Karpas-422 (cell line): ENCODE measurements at regions not wholly inside any gene's neighbourhood (a gene's known extent, or its start where the extent isn't known, plus 50 kb on each side); places are given as distances from the start of the nearest gene placed in this dataset.

Experiments used
- DNase-seq: peaks from one replicate; pipeline ENCODE4 v3.0.0-alpha.2; 2015
- H2AFZ ChIP-seq: fragments of 200-600 bp; sonication (generic); 2 replicates; pipeline ENCODE4 v1.6.1; 2014; ENCODE audit warnings: antibody characterized with exemption, low read length, mixed read lengths
- H3K27ac ChIP-seq: fragments of 200-600 bp; sonication (generic); 2 replicates; pipeline ENCODE4 v1.5.1; 2014; ENCODE audit warnings: mild to moderate bottlenecking, low read length, moderate library complexity
- H3K27me3 ChIP-seq: fragments of 200-600 bp; sonication (generic); 2 replicates; pipeline ENCODE4 v1.6.1; 2014; ENCODE audit warnings: low read length, mixed read lengths
- H3K36me3 ChIP-seq: fragments of 200-600 bp; sonication (generic); 2 replicates; pipeline ENCODE4 v1.6.1; 2014; ENCODE audit warnings: low read length, mixed read lengths; ENCODE audit not compliant: insufficient read depth
- H3K4me1 ChIP-seq: fragments of 200-600 bp; sonication (generic); 2 replicates; pipeline ENCODE4 v1.6.1; 2014; ENCODE audit warnings: mild to moderate bottlenecking, low read length, mixed read lengths
- H3K4me2 ChIP-seq: fragments of 200-600 bp; sonication (generic); 2 replicates; pipeline ENCODE4 v1.6.1; 2014; ENCODE audit warnings: low read length, low read depth, mild to moderate bottlenecking; ENCODE audit not compliant: poor library complexity, severe bottlenecking
- H3K4me3 ChIP-seq: fragments of 200-600 bp; sonication (generic); 2 replicates; pipeline ENCODE4 v1.5.1; 2014; ENCODE audit warnings: mild to moderate bottlenecking, antibody characterized with exemption, low read length, mixed read lengths
- H3K79me2 ChIP-seq: fragments of 200-600 bp; sonication (generic); 2 replicates; pipeline ENCODE4 v1.6.1; 2014; ENCODE audit warnings: mild to moderate bottlenecking, low read length, mixed read lengths
- H3K9ac ChIP-seq: fragments of 200-600 bp; sonication (generic); 2 replicates; pipeline ENCODE4 v1.6.0; 2014; ENCODE audit warnings: low read length
- H3K9me2 ChIP-seq: fragments of 200-600 bp; sonication (generic), shearing (Covaris generic); replicated peaks from 2 replicates; pipeline ENCODE4 v1.6.0; 2014; ENCODE audit warnings: mild to moderate bottlenecking, low read length, moderate library complexity; ENCODE audit not compliant: insufficient read depth
- H3K9me3 ChIP-seq: fragments of 300-700, 200-600 bp; sonication (generic); 2 replicates; pipeline ENCODE4 v1.6.1; 2014; ENCODE audit warnings: low read length, mixed read lengths
- H4K20me1 ChIP-seq: fragments of 200-600 bp; sonication (generic); 2 replicates; pipeline ENCODE4 v1.6.1; 2014; ENCODE audit warnings: mild to moderate bottlenecking, antibody characterized with exemption, low read length, low read depth; ENCODE audit not compliant: insufficient read depth

DNA sequence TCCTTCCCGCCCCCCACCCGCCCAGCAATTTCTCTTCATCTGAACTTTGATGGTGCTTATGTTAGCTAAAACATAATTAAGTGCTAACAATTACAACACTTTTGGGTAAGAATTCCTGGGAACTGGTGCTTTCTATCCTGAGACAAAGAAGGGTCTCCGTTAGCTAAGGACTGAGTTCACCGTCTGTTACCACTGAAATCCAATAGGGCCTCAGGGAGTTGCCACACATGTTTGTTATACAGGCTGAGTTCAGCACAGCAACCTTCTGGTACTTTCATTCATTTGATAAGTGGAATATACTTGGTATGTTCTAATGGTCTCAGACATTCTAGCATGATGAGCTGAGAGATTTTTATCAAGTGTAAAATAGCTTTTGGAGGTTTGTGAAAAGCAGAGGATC lies 437.9 kb downstream of the EFNA5 start:
- Histone ChIP-seq H3K79me2 (no peaks in the 10 kb centered on the region), H4K20me1 (no peaks in the 10 kb centered on the region), H3K27me3 (no peaks in the 10 kb centered on the region), H3K9ac (no peak overlapping the region), H2AFZ (no peak overlapping the region), H3K4me2 (no peak overlapping the region), H3K4me3 (no peak overlapping the region), H3K4me1 (no peaks in the 10 kb centered on the region), H3K36me3 (no peaks in the 10 kb centered on the region), H3K9me3 (peaks cover 15% of the 10 kb centered on the region; the same call in 1 of the 2 replicates), H3K9me2 (no peaks in the 10 kb centered on the region), H3K27ac (no peak overlapping the region)
- no peak for DNase-seq

DNA sequence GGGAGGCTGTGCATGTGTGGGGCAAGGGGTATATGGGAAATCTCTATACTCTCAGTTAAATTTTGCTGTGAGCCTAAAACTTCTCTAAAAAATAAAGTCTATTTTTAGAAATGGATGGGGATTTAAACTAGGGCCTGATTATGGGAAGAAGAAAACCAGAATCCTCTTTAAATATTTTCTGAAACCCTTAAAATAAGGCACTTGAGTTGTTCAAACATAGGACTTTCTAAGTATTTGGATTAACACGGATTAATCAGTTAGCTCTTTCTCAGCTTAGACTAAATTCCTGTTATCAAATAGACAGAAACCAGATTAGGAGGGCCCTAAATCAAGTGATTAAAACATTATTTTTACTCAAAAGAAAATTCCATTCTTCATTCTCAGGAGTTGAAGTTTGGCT lies 438.4 kb downstream of the EFNA5 start:
- H2AFZ ChIP-seq = no peak overlapping the region
- H3K36me3 ChIP-seq = no peaks in the 10 kb centered on the region
- no peak overlapping the region for H3K9ac ChIP-seq
- no peak for DNase-seq
- no peaks in the 10 kb centered on the region for H3K9me2 ChIP-seq
- H3K4me3 ChIP-seq = no peak overlapping the region
- no peak overlapping the region for H3K27ac ChIP-seq
- H3K79me2 ChIP-seq = no peaks in the 10 kb centered on the region
- H3K27me3 ChIP-seq = no peaks in the 10 kb centered on the region
- H3K4me2 ChIP-seq = no peak overlapping the region
- H4K20me1 ChIP-seq = no peaks in the 10 kb centered on the region
- no peaks in the 10 kb centered on the region for H3K4me1 ChIP-seq
- H3K9me3 ChIP-seq = peaks cover 15% of the 10 kb centered on the region; the same call in 1 of the 2 replicates

DNA sequence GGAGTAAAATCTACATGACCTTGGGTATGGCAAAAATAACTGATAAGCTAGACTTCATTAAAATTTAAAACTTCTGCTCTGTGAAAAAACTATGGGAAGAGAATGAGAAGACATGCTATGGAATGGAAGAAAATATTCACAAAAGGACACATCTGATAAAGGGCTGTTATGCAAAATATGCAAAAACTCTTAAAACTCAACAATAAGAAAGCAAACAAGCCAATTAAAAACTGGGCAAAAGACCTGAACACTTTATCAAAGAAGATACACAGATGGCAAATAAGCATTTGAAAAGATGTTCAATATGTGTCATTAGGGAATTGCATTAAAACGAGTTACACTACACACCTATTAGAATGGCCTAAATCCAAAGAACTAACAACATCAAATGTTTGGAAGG lies 439.5 kb downstream of the EFNA5 start:
- H3K36me3 ChIP-seq = no peaks in the 10 kb centered on the region
- no peaks in the 10 kb centered on the region for H4K20me1 ChIP-seq
- H3K27ac ChIP-seq = no peak overlapping the region
- DNase-seq = no peak
- no peaks in the 10 kb centered on the region for H3K79me2 ChIP-seq
- H3K9ac ChIP-seq = no peak overlapping the region
- no peaks in the 10 kb centered on the region for H3K9me2 ChIP-seq
- no peak overlapping the region for H2AFZ ChIP-seq
- H3K4me1 ChIP-seq = no peaks in the 10 kb centered on the region
- H3K4me3 ChIP-seq = no peak overlapping the region
- H3K9me3 ChIP-seq = peaks cover 12% of the 10 kb centered on the region; the same call in 1 of the 2 replicates
- H3K4me2 ChIP-seq = no peak overlapping the region
- H3K27me3 ChIP-seq = no peaks in the 10 kb centered on the region

DNA sequence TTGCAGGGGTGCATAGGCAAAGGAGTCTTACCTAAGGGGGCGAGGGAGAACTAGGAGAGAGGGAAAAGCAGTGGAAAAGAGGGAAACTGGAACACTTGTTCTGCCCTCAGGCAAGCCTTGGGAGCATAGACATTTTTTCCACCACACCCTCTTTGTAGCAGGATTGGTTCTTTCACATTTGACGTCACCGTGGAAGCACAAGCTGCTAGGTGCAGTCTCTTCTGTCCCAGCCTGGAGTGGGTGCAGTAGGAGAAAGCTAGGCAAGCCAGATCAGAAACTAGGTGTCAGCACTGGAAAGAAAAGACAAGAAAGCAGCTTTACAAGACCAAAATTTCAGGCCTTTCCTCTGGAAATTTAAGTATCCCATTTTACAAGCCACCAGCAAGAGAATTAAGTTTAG lies 440.4 kb downstream of the EFNA5 start:
- Histone ChIP-seq H3K4me3 (no peak overlapping the region), H3K9ac (no peak overlapping the region), H2AFZ (no peak overlapping the region), H3K36me3 (no peaks in the 10 kb centered on the region), H3K4me1 (no peaks in the 10 kb centered on the region), H4K20me1 (no peaks in the 10 kb centered on the region), H3K79me2 (no peaks in the 10 kb centered on the region), H3K9me2 (no peaks in the 10 kb centered on the region), H3K27ac (no peak overlapping the region), H3K4me2 (no peak overlapping the region), H3K27me3 (no peaks in the 10 kb centered on the region), H3K9me3 (peaks cover 16% of the 10 kb centered on the region; the same call in 1 of the 2 replicates)
- DNase-seq = no peak

DNA sequence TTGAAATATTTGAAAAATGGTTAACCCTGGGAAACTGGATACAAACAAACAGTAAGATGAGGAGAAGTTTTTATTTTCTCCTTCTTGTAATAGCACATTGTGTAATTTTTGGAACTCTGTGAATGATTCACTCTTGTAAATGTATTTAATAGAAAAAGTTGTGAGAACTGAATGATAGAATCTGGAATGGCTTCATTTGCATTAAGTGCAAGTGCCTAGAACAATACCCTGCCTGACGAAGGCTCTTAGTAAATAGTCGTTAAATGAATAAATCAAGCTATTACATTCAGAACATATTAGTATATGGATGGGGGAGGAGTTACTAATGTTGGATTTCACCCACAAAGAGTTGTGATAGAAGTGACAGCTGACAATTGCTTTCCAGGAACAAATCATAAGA lies 442.5 kb downstream of the EFNA5 start:
- no peaks in the 10 kb centered on the region for H4K20me1 ChIP-seq
- no peak overlapping the region for H3K4me3 ChIP-seq
- no peak overlapping the region for H3K27ac ChIP-seq
- no peak overlapping the region for H3K9ac ChIP-seq
- no peak overlapping the region for H2AFZ ChIP-seq
- DNase-seq = no peak
- H3K9me2 ChIP-seq = no peaks in the 10 kb centered on the region
- no peak overlapping the region for H3K4me2 ChIP-seq
- peaks cover 20% of the 10 kb centered on the region; the same call in 1 of the 2 replicates for H3K9me3 ChIP-seq
- no peaks in the 10 kb centered on the region for H3K79me2 ChIP-seq
- H3K27me3 ChIP-seq = no peaks in the 10 kb centered on the region
- H3K36me3 ChIP-seq = no peaks in the 10 kb centered on the region
- H3K4me1 ChIP-seq = no peaks in the 10 kb centered on the region

DNA sequence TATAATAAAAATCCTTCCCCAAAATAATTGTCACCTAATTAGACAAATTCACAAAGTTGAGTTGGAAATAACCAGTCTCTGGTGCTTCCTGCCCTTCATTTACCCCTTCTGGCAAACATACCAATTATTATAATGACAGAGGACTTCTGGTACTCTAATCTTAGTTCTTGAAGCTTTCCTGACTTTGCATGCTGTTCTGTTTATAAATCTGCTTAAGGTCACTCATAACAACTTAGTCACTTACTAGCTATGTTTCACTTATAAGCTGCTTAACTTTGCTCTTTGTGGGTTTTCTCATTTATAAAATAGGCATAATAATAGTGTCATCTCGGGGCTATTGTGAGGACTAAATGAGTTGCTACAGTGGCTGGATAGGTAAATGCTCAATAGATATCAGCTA lies 446.5 kb downstream of the EFNA5 start:
- no peak for DNase-seq
- H3K79me2 ChIP-seq = no peaks in the 10 kb centered on the region
- H3K9me2 ChIP-seq = no peaks in the 10 kb centered on the region
- no peak overlapping the region for H3K27ac ChIP-seq
- H2AFZ ChIP-seq = no peak overlapping the region
- H4K20me1 ChIP-seq = no peaks in the 10 kb centered on the region
- H3K9ac ChIP-seq = no peak overlapping the region
- no peaks in the 10 kb centered on the region for H3K27me3 ChIP-seq
- no peaks in the 10 kb centered on the region for H3K4me1 ChIP-seq
- H3K4me3 ChIP-seq = no peak overlapping the region
- H3K9me3 ChIP-seq = peaks cover 18% of the 10 kb centered on the region; the same call in 1 of the 2 replicates
- H3K4me2 ChIP-seq = no peak overlapping the region
- H3K36me3 ChIP-seq = no peaks in the 10 kb centered on the region

DNA sequence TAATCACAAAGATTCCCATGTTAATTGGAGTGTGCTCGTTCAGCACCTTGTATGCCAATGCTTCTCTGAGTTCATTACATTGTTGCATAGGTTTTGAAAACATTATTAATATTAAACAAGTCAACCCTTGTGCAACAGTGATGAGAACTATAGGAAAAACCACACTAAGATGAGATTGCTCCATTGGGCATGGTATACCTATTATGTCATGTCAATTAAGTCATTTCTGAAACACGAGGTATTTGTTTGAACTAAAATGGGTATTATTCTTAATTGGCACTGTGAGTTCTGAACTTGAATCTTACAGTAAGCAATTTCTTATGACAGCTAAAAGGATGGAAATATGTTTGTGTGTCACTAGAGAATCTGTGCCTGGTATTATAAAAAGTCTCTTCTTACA lies 447.7 kb downstream of the EFNA5 start:
- no peaks in the 10 kb centered on the region for H3K9me2 ChIP-seq
- H3K9ac ChIP-seq = no peak overlapping the region
- no peak overlapping the region for H3K4me3 ChIP-seq
- H2AFZ ChIP-seq = no peak overlapping the region
- H3K36me3 ChIP-seq = no peaks in the 10 kb centered on the region
- no peak overlapping the region for H3K4me2 ChIP-seq
- no peaks in the 10 kb centered on the region for H3K4me1 ChIP-seq
- no peaks in the 10 kb centered on the region for H3K79me2 ChIP-seq
- H4K20me1 ChIP-seq = no peaks in the 10 kb centered on the region
- no peak overlapping the region for H3K27ac ChIP-seq
- DNase-seq = no peak
- H3K27me3 ChIP-seq = no peaks in the 10 kb centered on the region
- H3K9me3 ChIP-seq = peaks cover 15% of the 10 kb centered on the region; the same call in 1 of the 2 replicates

DNA sequence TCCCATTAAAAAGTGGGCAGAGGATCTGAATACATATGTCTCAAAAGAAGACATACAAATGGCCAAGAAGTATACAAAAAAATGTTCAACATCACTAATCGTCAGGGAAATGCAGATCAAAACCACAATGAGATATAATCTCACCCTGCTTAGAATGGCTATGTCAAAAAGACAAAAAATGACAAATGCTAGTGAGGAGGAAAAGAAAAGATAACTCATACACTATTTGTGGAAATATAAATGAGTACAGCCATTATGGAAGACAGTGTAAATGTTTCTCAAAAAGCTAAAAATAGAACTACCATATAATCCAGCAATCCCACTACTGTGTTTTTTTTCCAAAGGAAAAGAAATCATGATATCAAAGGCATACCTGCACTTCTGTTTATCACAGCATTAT lies 450.7 kb downstream of the EFNA5 start:
- DNase-seq = no peak
- H4K20me1 ChIP-seq = no peaks in the 10 kb centered on the region
- H3K4me1 ChIP-seq = no peaks in the 10 kb centered on the region

More for the DNA sequence above, 450.7 kb downstream of the EFNA5 start:
- Histone ChIP-seq H3K9me3 (peaks cover 17% of the 10 kb centered on the region), H3K4me3 (no peak overlapping the region), H2AFZ (no peak overlapping the region), H3K79me2 (no peaks in the 10 kb centered on the region), H3K27me3 (no peaks in the 10 kb centered on the region), H3K4me2 (no peak overlapping the region), H3K27ac (no peak overlapping the region), H3K9me2 (no peaks in the 10 kb centered on the region), H3K9ac (no peak overlapping the region), H3K36me3 (no peaks in the 10 kb centered on the region)
